ENCODE measurements at regions not wholly inside any gene's neighbourhood (a gene's known extent, or its start where the extent isn't known, plus 50 kb on each side); places are given as distances from the start of the nearest gene placed in this dataset.

GRCh38 chr14:62597143-62597542, 448.1 kb downstream of the KCNH5 start:
- dilution Hi-C loops (cut with MboI; ENCODE audit: extremely low pct_ligation_motif_present, low sequenced_read_pairs), result no loop called here
- Histone ChIP-seq H3K36me3 (ENCODE audit: control insufficient read depth in 2 of 2, extremely low read depth in 1 of 2, insufficient read depth in 2 of 2, low read length in 2 of 2) (no peaks in the 10 kb centered on the region), H3K9me3 (ENCODE audit: control insufficient read depth, low read depth, low read length) (no peaks in the 10 kb centered on the region)

GRCh38 chr14:62599616-62600385, 445.5 kb downstream of the KCNH5 start:
- no peaks in the 10 kb centered on the region for H3K27me3 ChIP-seq (ENCODE audit: control insufficient read depth, extremely low read depth, insufficient read depth, low read length)

More at GRCh38 chr14:62597143-62597542, 448.1 kb downstream of the KCNH5 start:
- no peak overlapping the region for H3K4me2 ChIP-seq (ENCODE audit: control insufficient read depth, extremely low read depth, insufficient read depth, low read depth, low read length)
- H3K4me3 ChIP-seq (ENCODE audit: control insufficient read depth in 2 of 3, extremely low read depth in 1 of 3, insufficient read depth in 2 of 3, low read depth in 1 of 3, low read length in 3 of 3), result no peak overlapping the region
- H4K20me1 ChIP-seq (ENCODE audit: control insufficient read depth, extremely low read depth, insufficient read depth, low read length), result no peaks in the 10 kb centered on the region
- no peaks in the 10 kb centered on the region for H3K9me1 ChIP-seq (ENCODE audit: control insufficient read depth, extremely low read depth, insufficient read depth, low read length)
- H3K79me2 ChIP-seq (ENCODE audit: control insufficient read depth, insufficient read depth, low read length), result no peaks in the 10 kb centered on the region
- DNase-seq (ENCODE audit: low read depth, low spot score), result no peak
- no peaks in the 10 kb centered on the region for H3K27me3 ChIP-seq (ENCODE audit: control insufficient read depth, extremely low read depth, insufficient read depth, low read length)
- no peak for TF ChIP-seq CTCF (optimal IDR thresholded peaks at IDR 0.05 in 1 of 3, IDR thresholded peaks at IDR 0.05 in 1 of 3, conservative IDR thresholded peaks at IDR 0.05 in 1 of 3; ENCODE audit: extremely low read depth in 1 of 3, insufficient read depth in 2 of 3, low read length in 3 of 3)
- TF ChIP-seq EZH2 (IDR thresholded peaks at IDR 0.05; ENCODE audit: low read length), result no peak
- H3K4me1 ChIP-seq (ENCODE audit: control insufficient read depth, extremely low read depth, insufficient read depth, low read length), result no peaks in the 10 kb centered on the region
- H3K27ac ChIP-seq (ENCODE audit: control insufficient read depth, insufficient read depth, low read length), result no peak overlapping the region
- no peak overlapping the region for H2AFZ ChIP-seq (ENCODE audit: control insufficient read depth, low read length)
- no peak for FAIRE-seq
- H3K9ac ChIP-seq (ENCODE audit: control insufficient read depth, extremely low read depth, insufficient read depth, low read length), result no peak overlapping the region

More at GRCh38 chr14:62599616-62600385, 445.5 kb downstream of the KCNH5 start:
- Histone ChIP-seq H3K4me3 (ENCODE audit: control insufficient read depth in 2 of 3, extremely low read depth in 1 of 3, insufficient read depth in 2 of 3, low read depth in 1 of 3, low read length in 3 of 3) (no peak overlapping the region), H3K27ac (ENCODE audit: control insufficient read depth, insufficient read depth, low read length) (no peak overlapping the region), H2AFZ (ENCODE audit: control insufficient read depth, low read length) (no peak overlapping the region), H3K9me1 (ENCODE audit: control insufficient read depth, extremely low read depth, insufficient read depth, low read length) (no peaks in the 10 kb centered on the region), H3K4me2 (ENCODE audit: control insufficient read depth, extremely low read depth, insufficient read depth, low read depth, low read length) (no peak overlapping the region), H4K20me1 (ENCODE audit: control insufficient read depth, extremely low read depth, insufficient read depth, low read length) (no peaks in the 10 kb centered on the region), H3K9me3 (ENCODE audit: control insufficient read depth, low read depth, low read length) (no peaks in the 10 kb centered on the region), H3K4me1 (ENCODE audit: control insufficient read depth, extremely low read depth, insufficient read depth, low read length) (no peaks in the 10 kb centered on the region), H3K9ac (ENCODE audit: control insufficient read depth, extremely low read depth, insufficient read depth, low read length) (no peak overlapping the region), H3K36me3 (ENCODE audit: control insufficient read depth in 2 of 2, extremely low read depth in 1 of 2, insufficient read depth in 2 of 2, low read length in 2 of 2) (no peaks in the 10 kb centered on the region), H3K79me2 (ENCODE audit: control insufficient read depth, insufficient read depth, low read length) (no peaks in the 10 kb centered on the region)
- DNase-seq (ENCODE audit: low read depth, low spot score), result no peak
- no peak for FAIRE-seq
- dilution Hi-C loops (cut with MboI; ENCODE audit: extremely low pct_ligation_motif_present, low sequenced_read_pairs), result no loop called here
- TF ChIP-seq EZH2 (IDR thresholded peaks at IDR 0.05; ENCODE audit: low read length), result no peak
- TF ChIP-seq CTCF (optimal IDR thresholded peaks at IDR 0.05 in 1 of 3, IDR thresholded peaks at IDR 0.05 in 1 of 3, conservative IDR thresholded peaks at IDR 0.05 in 1 of 3; ENCODE audit: extremely low read depth in 1 of 3, insufficient read depth in 2 of 3, low read length in 3 of 3), result no peak

Measured in keratinocyte (primary cell).